ENCODE measurements at regions not wholly inside any gene's neighbourhood (a gene's known extent, or its start where the extent isn't known, plus 50 kb on each side); places are given as distances from the start of the nearest gene placed in this dataset.

DNA sequence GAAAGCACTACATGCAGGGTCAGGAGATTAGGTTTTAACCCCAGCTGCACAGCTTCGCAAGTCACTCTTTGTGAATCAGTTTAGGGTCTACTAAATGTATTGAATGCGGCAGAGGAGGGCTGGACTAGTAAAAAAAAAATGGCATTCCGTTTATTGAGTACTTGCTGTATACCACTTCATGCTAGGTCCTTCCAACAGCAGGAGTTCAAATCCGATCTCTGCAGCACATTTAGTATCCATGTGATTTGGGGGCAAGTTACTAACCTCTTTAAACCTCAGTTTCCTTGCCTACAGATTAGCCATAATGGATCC, 204.4 kb downstream of the SNCAIP start:
- no peak for TF ChIP-seq POLR2AphosphoS5 (IDR thresholded peaks at IDR 0.05; ENCODE audit: low read depth, low read length)
- no peak for TF ChIP-seq POLR2A (IDR thresholded peaks at IDR 0.05; ENCODE audit: borderline replicate concordance, extremely low read depth, insufficient read depth, insufficient read length)
- no peak for TF ChIP-seq EZH2 (IDR thresholded peaks at IDR 0.05)
- TF ChIP-seq, protein P1, sequence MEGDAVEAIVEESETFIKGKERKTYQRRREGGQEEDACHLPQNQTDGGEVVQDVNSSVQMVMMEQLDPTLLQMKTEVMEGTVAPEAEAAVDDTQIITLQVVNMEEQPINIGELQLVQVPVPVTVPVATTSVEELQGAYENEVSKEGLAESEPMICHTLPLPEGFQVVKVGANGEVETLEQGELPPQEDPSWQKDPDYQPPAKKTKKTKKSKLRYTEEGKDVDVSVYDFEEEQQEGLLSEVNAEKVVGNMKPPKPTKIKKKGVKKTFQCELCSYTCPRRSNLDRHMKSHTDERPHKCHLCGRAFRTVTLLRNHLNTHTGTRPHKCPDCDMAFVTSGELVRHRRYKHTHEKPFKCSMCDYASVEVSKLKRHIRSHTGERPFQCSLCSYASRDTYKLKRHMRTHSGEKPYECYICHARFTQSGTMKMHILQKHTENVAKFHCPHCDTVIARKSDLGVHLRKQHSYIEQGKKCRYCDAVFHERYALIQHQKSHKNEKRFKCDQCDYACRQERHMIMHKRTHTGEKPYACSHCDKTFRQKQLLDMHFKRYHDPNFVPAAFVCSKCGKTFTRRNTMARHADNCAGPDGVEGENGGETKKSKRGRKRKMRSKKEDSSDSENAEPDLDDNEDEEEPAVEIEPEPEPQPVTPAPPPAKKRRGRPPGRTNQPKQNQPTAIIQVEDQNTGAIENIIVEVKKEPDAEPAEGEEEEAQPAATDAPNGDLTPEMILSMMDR (IDR thresholded peaks at IDR 0.05 in 2 of 3, conservative IDR thresholded peaks at IDR 0.05 in 1 of 3; ENCODE audit: borderline replicate concordance in 1 of 3, insufficient read depth in 1 of 3, low read depth in 2 of 3, low read length in 2 of 3) = no peak
- TF ChIP-seq YY1 (IDR thresholded peaks at IDR 0.05; ENCODE audit: extremely low read depth, insufficient replicate concordance, low read depth, low read length) = no peak
- TF ChIP-seq JUND (IDR thresholded peaks at IDR 0.05) = no peak
- TF ChIP-seq RAD21 (IDR thresholded peaks at IDR 0.05; ENCODE audit: low read depth) = no peak
- TF ChIP-seq FOSL1 (IDR thresholded peaks at IDR 0.05; ENCODE audit: low read depth) = no peak
